ENCODE measurements at regions not wholly inside any gene's neighbourhood (a gene's known extent, or its start where the extent isn't known, plus 50 kb on each side); places are given as distances from the start of the nearest gene placed in this dataset.

GRCh38 chr7:46006212-46006611, 85.1 kb upstream of the IGFBP3 start:
- TF ChIP-seq POLR2A (IDR thresholded peaks at IDR 0.05) (no peak), CTCF (IDR thresholded peaks at IDR 0.05) (no peak)
- H3K4me3 ChIP-seq (ENCODE audit: low read depth, poor library complexity, severe bottlenecking): no peak overlapping the region
- DNase-seq (ENCODE audit: low spot score in 2 of 2): no peak
- 67 to 77% methylated on average over 4 of the region's 4 CpGs for WGBS, 2 donors
- intact Hi-C loops (cut with DNase I; ENCODE audit: low total_unique reads): no loop called here

- DNase-seq (ENCODE audit: low spot score in 2 of 2): no peak
- intact Hi-C loops (cut with DNase I; ENCODE audit: low total_unique reads): no loop called here
- no peak overlapping the region for H3K4me3 ChIP-seq (ENCODE audit: low read depth, poor library complexity, severe bottlenecking)
- WGBS, 2 donors: 94 to 95% methylated on average over 3 of the region's 3 CpGs
- no peak for TF ChIP-seq POLR2A (IDR thresholded peaks at IDR 0.05)
- TF ChIP-seq CTCF (IDR thresholded peaks at IDR 0.05): no peak
Observed at GRCh38 chr7:46004965-46005364, 83.9 kb upstream of the IGFBP3 start.

- H3K4me3 ChIP-seq (ENCODE audit: low read depth, poor library complexity, severe bottlenecking): no peak overlapping the region
Observed at GRCh38 chr7:46003896-46004875, 83.1 kb upstream of the IGFBP3 start.

GRCh38 chr7:46003161-46003560, 82.1 kb upstream of the IGFBP3 start:
- intact Hi-C loops (cut with DNase I; ENCODE audit: low total_unique reads): no loop called here
- no peak for DNase-seq (ENCODE audit: low spot score in 2 of 2)
- TF ChIP-seq POLR2A (IDR thresholded peaks at IDR 0.05): no peak
- no peak overlapping the region for H3K4me3 ChIP-seq (ENCODE audit: low read depth, poor library complexity, severe bottlenecking)
- 74 to 77% methylated on average over 2 of the region's 2 CpGs for WGBS, 2 donors

More at GRCh38 chr7:46003896-46004875, 83.1 kb upstream of the IGFBP3 start:
- TF ChIP-seq CTCF (IDR thresholded peaks at IDR 0.05): no peak
- TF ChIP-seq POLR2A (IDR thresholded peaks at IDR 0.05): no peak
- intact Hi-C loops (cut with DNase I; ENCODE audit: low total_unique reads): no loop called here
- DNase-seq (ENCODE audit: low spot score in 2 of 2): no peak
- WGBS, 2 donors: 74 to 83% methylated on average over 5 of the region's 5 CpGs

GRCh38 chr7:46000513-46000912, 79.4 kb upstream of the IGFBP3 start:
- TF ChIP-seq CTCF (IDR thresholded peaks at IDR 0.05) (no peak), POLR2A (IDR thresholded peaks at IDR 0.05) (no peak)
- 80 to 88% methylated on average over 7 of the region's 7 CpGs for WGBS, 2 donors
- intact Hi-C loops (cut with DNase I; ENCODE audit: low total_unique reads): no loop called here
- DNase-seq (ENCODE audit: low spot score in 2 of 2): no peak
- H3K4me3 ChIP-seq (ENCODE audit: low read depth, poor library complexity, severe bottlenecking): no peak overlapping the region

GRCh38 chr7:45999541-45999940, 78.5 kb upstream of the IGFBP3 start:
- intact Hi-C loops (cut with DNase I; ENCODE audit: low total_unique reads): no loop called here
- DNase-seq (ENCODE audit: low spot score in 2 of 2): no peak
- H3K4me3 ChIP-seq (ENCODE audit: low read depth, poor library complexity, severe bottlenecking): no peak overlapping the region
- WGBS, 2 donors: 74 to 81% methylated on average over 1 of the region's 1 CpG
- TF ChIP-seq POLR2A (IDR thresholded peaks at IDR 0.05) (no peak), CTCF (IDR thresholded peaks at IDR 0.05) (no peak)
